ENCODE measurements at regions not wholly inside any gene's neighbourhood (a gene's known extent, or its start where the extent isn't known, plus 50 kb on each side); places are given as distances from the start of the nearest gene placed in this dataset.

GRCh38 chr10:118102121-118102520 is 55.4 kb upstream of the RAB11FIP2 start:
- DNase-seq: no peak

GRCh38 chr10:118101501-118101900 is 54.8 kb upstream of the RAB11FIP2 start:
- DNase-seq: no peak
